ENCODE measurements at regions not wholly inside any gene's neighbourhood (a gene's known extent, or its start where the extent isn't known, plus 50 kb on each side); places are given as distances from the start of the nearest gene placed in this dataset.

GRCh38 chr12:91606662-91607377 lies 424.2 kb upstream of the DCN start:
- DNase-seq, result no peak

- DNase-seq, result no peak
Measured at GRCh38 chr12:91604897-91605296, 422.3 kb upstream of the DCN start.

GRCh38 chr12:91603060-91603459 lies 420.4 kb upstream of the DCN start:
- DNase-seq, result peak; percentile 18

DNA sequence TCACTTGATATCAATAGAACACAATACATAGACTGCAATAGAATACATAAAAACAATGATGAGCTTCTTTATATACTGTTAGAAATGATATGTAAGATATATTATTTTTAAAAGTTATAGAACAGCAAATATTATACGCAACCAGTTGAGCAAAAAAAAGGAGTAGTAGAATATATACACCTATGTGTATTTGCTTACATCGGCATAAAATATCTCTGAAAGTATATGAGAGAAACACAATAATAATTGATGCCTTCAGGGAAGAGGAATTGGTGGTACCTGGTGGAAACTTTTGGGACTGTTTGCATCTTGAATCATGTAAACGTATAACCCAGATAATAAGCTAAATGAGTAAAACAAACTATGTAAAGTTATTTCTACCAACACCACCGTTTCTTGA lies 418.4 kb upstream of the DCN start:
- no peak for DNase-seq

- no peak for DNase-seq
Measured at GRCh38 chr12:91594715-91595114, 412.1 kb upstream of the DCN start.

DNA sequence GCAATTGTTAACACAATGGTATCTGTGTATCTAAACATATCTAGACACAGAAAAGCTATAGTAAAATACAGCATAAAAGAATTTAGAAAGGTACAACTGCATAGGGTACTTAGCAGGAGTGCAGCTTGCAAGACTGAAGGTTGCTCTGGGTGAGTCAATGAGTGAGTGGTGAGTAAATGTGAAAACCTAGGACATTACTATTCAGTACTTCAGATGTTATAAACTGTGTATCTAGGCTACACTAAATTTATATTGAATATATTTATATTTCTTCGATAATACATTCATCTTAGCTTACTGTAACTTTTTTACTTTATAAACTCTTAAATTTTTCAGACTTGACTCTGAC lies 409.0 kb upstream of the DCN start:
- DNase-seq, result no peak

DNA sequence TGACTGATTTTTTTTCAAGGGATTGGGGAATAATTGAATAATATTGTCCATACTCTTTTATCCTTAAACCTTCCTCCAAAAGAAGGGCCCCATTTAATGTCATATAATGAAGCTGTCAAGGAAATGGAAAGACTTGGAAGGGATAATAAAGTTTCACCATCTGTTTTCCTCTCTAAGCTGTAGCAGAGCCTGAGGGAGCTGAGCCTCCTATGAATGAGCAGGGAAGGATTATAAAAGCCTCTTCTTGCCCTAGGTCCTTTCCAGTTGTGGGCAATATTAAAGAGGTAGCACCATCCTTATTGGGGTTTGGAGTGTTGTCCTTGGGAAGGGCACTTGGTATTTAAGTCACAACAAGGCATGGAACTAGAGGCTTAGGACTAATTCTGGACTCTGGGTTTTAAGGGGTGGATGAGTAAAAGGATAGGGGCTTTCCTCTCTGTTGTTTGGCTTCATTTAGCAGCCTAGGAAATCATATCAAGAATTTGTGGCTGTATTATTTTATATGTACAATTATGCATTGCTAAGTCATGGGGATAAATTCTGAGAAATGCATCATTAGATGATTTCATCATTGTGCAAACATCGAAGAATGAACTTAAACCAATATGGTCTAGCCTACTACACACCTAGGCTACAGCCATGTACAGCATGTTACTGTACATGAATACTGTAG lies 408.5 kb upstream of the DCN start:
- DNase-seq, result no peak

DNA sequence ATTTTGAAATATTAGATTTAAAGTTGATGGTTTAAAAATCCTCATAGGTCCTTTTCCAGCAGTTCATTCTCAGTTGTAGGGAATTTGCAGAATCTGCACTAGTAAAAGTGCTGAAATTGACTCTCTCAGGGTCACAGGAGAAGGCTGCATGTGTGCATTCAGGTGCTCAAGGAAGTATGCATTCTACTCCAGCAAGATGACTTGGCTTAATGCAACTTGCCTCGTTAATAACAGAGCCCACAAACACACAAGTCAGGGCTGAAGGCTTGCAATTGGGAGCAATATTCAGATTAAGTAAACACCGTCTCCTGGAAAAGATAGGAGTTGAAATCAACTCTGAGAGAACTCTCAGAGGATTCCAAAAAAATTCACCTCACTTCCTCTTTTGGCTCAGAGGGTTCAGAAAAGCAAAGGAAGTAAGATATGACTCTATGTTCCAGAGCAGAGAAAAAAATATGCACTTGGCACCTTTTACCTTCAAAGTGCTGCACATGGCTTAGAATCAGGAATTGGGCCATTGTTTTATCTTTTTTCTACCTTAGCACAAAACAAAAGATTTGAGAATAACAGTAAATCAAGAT lies 406.3 kb upstream of the DCN start:
- no peak for DNase-seq

GRCh38 chr12:91586015-91586414 lies 403.4 kb upstream of the DCN start:
- DNase-seq, result no peak

GRCh38 chr12:91582811-91583210 lies 400.2 kb upstream of the DCN start:
- DNase-seq, result no peak

DNA sequence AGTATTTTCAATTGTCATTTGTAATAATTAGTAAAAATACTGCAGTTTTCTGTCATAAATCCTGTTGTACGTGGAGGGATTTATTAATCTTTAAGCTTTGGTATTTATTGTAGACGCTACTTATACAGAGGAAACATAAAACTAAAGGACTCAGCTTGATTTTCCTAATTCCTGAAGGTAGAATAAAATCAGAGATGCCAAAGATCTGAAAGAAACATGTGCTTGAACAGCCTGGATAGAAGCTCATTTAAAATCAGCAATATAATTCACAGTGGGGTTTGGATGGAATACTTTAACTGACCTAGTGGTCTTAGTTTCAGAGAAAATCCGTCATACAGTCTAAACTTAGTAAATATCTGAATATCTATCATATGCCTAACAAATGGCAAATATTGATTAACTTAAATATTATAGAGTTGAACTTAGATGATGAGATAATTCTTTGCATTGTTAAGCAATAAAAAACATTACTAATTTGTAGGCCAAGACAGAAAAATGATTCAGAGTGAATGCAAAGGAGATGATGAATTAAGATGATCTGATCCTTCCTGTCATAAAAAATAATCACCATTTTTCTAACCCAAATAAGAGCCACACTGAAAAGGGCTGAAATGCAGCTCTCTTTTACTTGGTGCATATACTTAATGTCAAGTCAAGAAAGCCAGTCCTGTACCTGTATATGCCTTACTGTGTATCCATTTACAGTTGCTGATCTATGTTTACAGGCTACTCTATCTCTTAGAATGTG lies 397.1 kb upstream of the DCN start:
- DNase-seq, result no peak

DNA sequence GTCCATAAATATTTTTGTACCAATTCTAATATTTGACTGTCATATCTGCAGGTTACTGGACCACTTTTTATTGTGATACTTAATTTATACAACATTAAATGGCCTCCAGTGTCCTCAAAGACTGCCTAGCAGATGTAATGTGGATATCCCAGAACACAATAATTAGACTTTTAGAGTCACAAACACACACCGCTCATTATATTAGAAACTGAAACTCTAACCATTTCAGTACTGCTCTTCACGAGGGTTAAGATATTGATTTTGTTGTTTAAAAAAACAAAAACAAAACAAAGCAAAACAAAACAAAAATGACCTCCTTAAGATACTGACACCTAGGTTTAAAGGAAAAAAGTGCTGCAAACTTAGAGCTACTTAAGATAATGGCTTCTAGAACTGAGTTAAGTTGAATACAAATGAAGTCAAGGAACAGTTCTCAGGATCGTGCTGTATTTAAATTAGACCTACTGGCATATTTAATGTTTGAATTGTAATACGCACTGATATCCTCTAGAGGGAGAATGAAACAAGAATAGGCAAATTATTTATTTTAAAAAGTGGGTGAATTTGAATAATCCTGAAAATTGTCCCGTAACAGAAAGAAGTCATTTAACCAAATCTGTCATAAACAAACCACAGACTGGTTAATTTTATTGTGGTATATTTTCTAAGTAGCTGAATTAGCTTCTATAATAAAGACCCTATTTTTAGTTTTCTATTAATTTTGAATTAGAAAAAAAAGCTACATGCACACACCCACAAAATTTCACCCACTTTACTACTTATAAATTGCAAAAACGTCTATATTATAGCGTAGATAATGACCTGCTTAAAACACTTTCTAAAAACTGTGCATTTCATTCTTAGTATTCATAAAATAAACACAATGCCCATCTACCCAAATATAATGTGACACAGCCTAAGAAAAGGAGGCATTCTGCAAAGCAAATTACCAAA lies 395.2 kb upstream of the DCN start:
- DNase-seq, result peak; percentile 33

GRCh38 chr12:91576432-91576831 lies 393.8 kb upstream of the DCN start:
- no peak for DNase-seq

GRCh38 chr12:91575630-91576029 lies 393.0 kb upstream of the DCN start:
- DNase-seq, result no peak

DNA sequence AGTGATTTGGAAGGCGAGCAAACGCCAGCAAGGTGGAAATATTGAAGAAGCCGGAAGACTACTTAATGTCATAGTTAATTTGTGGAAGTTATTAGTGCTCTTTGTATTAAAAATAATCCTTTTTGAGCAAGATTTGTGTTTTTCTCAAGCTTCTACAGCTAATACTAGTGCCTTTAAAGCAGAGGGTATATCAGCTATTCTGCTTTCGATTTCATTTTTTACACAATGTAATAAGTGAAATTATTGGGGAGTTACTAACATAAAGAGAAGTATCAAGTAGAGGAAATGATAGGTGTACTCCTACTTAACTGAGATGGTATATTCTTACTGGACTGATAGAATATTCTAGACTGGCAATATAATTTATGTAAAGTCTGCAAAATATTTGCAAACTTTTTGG lies 392.4 kb upstream of the DCN start:
- no peak for DNase-seq

- no peak for DNase-seq
Measured at GRCh38 chr12:91574391-91574790, 391.8 kb upstream of the DCN start.

DNA sequence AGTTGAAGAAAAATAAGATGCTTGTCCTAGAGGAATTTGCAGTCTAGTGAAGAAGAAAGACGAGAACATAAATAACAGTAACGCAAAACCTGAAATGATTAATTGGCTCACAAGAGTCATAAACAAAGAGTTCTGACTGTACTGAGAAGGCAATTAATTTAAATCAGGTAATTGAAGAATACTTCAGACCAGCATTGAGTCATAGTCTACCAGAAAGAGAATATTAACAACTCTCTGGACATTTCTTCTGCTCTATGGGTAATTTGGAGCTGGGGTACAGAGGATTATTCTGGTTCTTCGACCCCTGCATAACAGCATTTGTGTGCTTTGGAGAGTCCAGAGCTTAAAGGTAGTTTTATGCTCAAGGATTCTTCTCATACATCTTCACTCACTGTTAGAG lies 390.3 kb upstream of the DCN start:
- DNase-seq, result no peak

DNA sequence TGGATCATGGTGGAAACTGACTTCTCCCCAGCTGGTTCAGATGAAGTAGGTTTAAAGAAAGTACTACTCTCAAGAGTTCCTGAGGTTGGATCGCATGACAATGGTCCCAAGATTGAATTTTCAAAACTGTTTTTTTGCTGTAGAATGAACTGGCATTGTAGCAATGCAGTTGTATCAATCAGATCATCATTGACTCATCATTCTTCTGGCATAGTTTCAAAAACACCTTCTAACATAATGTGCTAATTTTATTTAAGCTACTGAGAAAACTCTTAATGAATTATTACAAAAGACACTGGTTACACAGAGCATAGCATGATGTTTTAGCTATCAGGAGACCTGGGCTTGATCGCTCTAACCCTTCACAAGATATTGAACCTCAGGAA lies 384.5 kb upstream of the DCN start:
- DNase-seq, result no peak

DNA sequence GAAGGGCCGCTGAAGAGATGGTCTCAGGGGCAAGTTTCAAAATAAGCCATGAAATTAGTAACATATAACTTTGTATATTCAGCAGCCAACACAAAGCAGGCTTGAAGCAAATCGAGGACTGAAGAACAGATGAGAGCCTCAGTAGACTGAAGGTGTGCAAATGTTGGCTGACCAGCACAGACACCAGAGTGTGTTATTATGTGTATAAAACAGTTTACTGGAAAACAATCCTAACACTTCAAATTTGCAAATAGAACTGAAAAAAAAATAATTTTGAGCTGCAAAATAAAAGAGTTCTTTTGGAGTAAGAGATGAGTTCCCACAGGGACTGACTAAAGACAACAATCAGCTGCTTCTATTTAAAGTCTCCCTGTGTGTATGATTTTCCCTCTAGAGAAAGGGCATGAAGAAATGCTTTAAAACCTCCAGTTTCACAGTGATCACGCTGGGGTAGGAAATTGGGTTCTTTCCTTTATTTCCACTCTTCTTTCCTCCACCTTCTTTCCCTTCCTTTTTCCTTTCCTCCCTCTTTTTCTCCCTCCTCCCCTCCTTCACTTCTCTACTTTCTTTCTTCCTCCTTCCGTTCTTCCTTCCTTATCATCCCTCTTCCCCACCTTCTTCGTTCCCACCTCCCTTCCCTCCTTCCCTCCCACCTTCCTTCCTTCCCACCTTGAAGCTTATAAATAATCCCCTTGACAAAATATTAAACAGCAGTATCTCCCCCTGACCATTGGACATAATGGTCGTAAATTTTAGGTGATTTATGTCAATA lies 383.9 kb upstream of the DCN start:
- no peak for DNase-seq

DNA sequence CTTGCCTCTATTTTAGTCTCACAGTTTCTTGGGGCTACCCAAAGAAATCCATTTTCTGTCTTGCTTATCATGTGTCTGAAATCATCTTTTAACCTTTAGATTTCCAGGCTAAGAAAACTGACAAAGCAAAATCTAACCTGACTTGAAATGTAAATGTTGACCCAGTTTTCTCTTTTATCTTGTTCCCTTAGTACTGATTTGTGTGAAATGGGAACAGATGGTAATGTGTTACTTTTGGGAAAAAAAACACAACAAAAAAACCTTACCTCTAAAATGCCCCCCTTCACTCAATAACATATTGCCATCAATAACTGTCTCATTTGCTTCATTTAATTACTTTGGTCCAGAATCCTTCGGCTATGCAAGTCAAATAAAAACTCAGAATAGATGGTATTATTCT lies 383.2 kb upstream of the DCN start:
- DNase-seq, result no peak

GRCh38 chr12:91565246-91565645 lies 382.6 kb upstream of the DCN start:
- no peak for DNase-seq
